ENCODE measurements at regions not wholly inside any gene's neighbourhood (a gene's known extent, or its start where the extent isn't known, plus 50 kb on each side); places are given as distances from the start of the nearest gene placed in this dataset.

- no peak for TF ChIP-seq CTCF (IDR thresholded peaks at IDR 0.05)
- no peak for TF ChIP-seq POLR2AphosphoS5 (IDR thresholded peaks at IDR 0.05)
Measured at GRCh38 chr1:115558275-115558674, 83.5 kb upstream of the VANGL1 start.
